DMS 273 (cell line): ENCODE measurements at regions not wholly inside any gene's neighbourhood (a gene's known extent, or its start where the extent isn't known, plus 50 kb on each side); places are given as distances from the start of the nearest gene placed in this dataset.
A peak's percentile ranks its signal among the peaks of the same experiment; 100 is the strongest.

ENCODE experiments used
- DNase-seq: peaks from one replicate; lab custom pipeline; 2025; ENCODE audit not compliant: unreplicated experiment; lab: John Stamatoyannopoulos, UW

- no peak for DNase-seq
Measured at GRCh38 chr3:41126961-41127360, 72.3 kb upstream of the CTNNB1 start.

GRCh38 chr3:41127414-41127813 is 71.9 kb upstream of the CTNNB1 start:
- no peak for DNase-seq

- DNase-seq = no peak
Measured at GRCh38 chr3:41129731-41130130, 69.6 kb upstream of the CTNNB1 start.

GRCh38 chr3:41131224-41131623 is 68.1 kb upstream of the CTNNB1 start:
- no peak for DNase-seq

GRCh38 chr3:41137686-41138111 is 61.6 kb upstream of the CTNNB1 start:
- no peak for DNase-seq

GRCh38 chr3:41138146-41138545 is 61.2 kb upstream of the CTNNB1 start:
- peak; percentile 25 for DNase-seq

GRCh38 chr3:41138601-41139000 is 60.7 kb upstream of the CTNNB1 start:
- DNase-seq = no peak

GRCh38 chr3:41140242-41140641 is 59.1 kb upstream of the CTNNB1 start:
- DNase-seq = no peak

GRCh38 chr3:41141433-41142167 is 57.7 kb upstream of the CTNNB1 start:
- peak; percentile 4 for DNase-seq

GRCh38 chr3:41143421-41144031 is 55.8 kb upstream of the CTNNB1 start:
- DNase-seq = no peak

GRCh38 chr3:41144631-41145030 is 54.7 kb upstream of the CTNNB1 start:
- peak; percentile 69 for DNase-seq

GRCh38 chr3:41148478-41148877 is 50.8 kb upstream of the CTNNB1 start:
- DNase-seq = no peak

GRCh38 chr3:41148901-41149300 is 50.4 kb upstream of the CTNNB1 start:
- no peak for DNase-seq
